Neuronal stem cell (in vitro differentiated cells): ENCODE measurements at regions not wholly inside any gene's neighbourhood (a gene's known extent, or its start where the extent isn't known, plus 50 kb on each side); places are given as distances from the start of the nearest gene placed in this dataset.
A peak's percentile ranks its signal among the peaks of the same experiment; 100 is the strongest.

Experiments
- DNase-seq: peaks from one replicate; pipeline ENCODE4 v3.0.0-alpha.2; 2013; ENCODE audit warnings: low spot score
- H2AFZ ChIP-seq: one replicate; pipeline ENCODE4 v1.6.1; 2013; ENCODE audit warnings: mild to moderate bottlenecking, low read length, inconsistent platforms
- H2AK5ac ChIP-seq: 2 replicates; pipeline ENCODE4 v1.6.1; 2013; ENCODE audit warnings: low read depth, mild to moderate bottlenecking, inconsistent platforms, low read length, moderate library complexity, mixed read lengths
- H2BK120ac ChIP-seq: 2 replicates; pipeline ENCODE4 v1.6.1; 2013; ENCODE audit warnings: low read depth, mild to moderate bottlenecking, inconsistent platforms, low read length, moderate library complexity, mixed read lengths
- H2BK12ac ChIP-seq: one replicate; pipeline ENCODE4 v1.6.1; 2013; ENCODE audit warnings: low read length, inconsistent platforms
- H2BK15ac ChIP-seq: 2 replicates; pipeline ENCODE4 v1.6.1; 2013; ENCODE audit warnings: mild to moderate bottlenecking, low read length, inconsistent platforms, mixed read lengths
- H2BK5ac ChIP-seq: one replicate; pipeline ENCODE4 v1.6.1; 2013; ENCODE audit warnings: inconsistent platforms, mild to moderate bottlenecking, low read length, moderate library complexity
- H3K14ac ChIP-seq: one replicate; pipeline ENCODE4 v1.6.1; 2013; ENCODE audit warnings: low read length, inconsistent platforms
- H3K18ac ChIP-seq: 2 replicates; pipeline ENCODE4 v1.6.1; 2013; ENCODE audit warnings: low read length, inconsistent platforms
- H3K23ac ChIP-seq: 2 replicates; pipeline ENCODE4 v1.6.1; 2013; ENCODE audit warnings: low read depth, mild to moderate bottlenecking, mixed read lengths, low read length, inconsistent platforms; ENCODE audit not compliant: poor library complexity
- H3K27ac ChIP-seq: replicated peaks from 3 replicates; pipeline ENCODE4 v1.5.1; 2013; ENCODE audit warnings: low read length, inconsistent platforms
- H3K27me3 ChIP-seq, 3 experiments: 2 replicates each; pipeline ENCODE4 v1.6.1; 2013; ENCODE audit warnings: low read length in 3 of 3, mild to moderate bottlenecking in 2 of 3, inconsistent platforms in 1 of 3, low read depth in 1 of 3, mixed read lengths in 1 of 3, moderate library complexity in 1 of 3; ENCODE audit not compliant: control insufficient read depth in 3 of 3, insufficient read depth in 3 of 3
- H3K36me3 ChIP-seq, 2 donors: replicated peaks in 1 of 2; 2 replicates each; pipeline ENCODE4 v1.6.1; 2013; ENCODE audit warnings: low read length in 2 of 2; ENCODE audit not compliant: control insufficient read depth in 2 of 2, insufficient read depth in 2 of 2
- H3K4ac ChIP-seq: 2 replicates; pipeline ENCODE4 v1.6.1; 2013; ENCODE audit warnings: inconsistent platforms, mild to moderate bottlenecking, low read length, moderate library complexity
- H3K4me1 ChIP-seq, 2 donors: 1 replicate in 1 of 2; 2 replicates in 1 of 2; pipeline ENCODE4 v1.6.1; 2013; ENCODE audit warnings: low read length in 2 of 2, low read depth in 1 of 2; ENCODE audit not compliant: control insufficient read depth in 2 of 2, insufficient read depth in 1 of 2
- H3K4me2 ChIP-seq: one replicate; pipeline ENCODE4 v1.6.1; 2013; ENCODE audit warnings: mild to moderate bottlenecking, low read length, inconsistent platforms; ENCODE audit not compliant: insufficient read depth, poor library complexity, severe bottlenecking
- H3K4me3 ChIP-seq, 2 donors: 2 replicates each; pipeline ENCODE4 v1.5.1; 2013; ENCODE audit warnings: low read length in 2 of 2, mild to moderate bottlenecking in 2 of 2, inconsistent platforms in 1 of 2, moderate library complexity in 1 of 2
- H3K79me1 ChIP-seq: one replicate; pipeline ENCODE4 v1.6.1; 2013; ENCODE audit warnings: low read depth, mild to moderate bottlenecking, inconsistent platforms, low read length, moderate library complexity
- H3K9ac ChIP-seq: one replicate; pipeline ENCODE4 v1.6.1; 2013; ENCODE audit warnings: mild to moderate bottlenecking, low read depth, low read length, inconsistent platforms; ENCODE audit not compliant: poor library complexity
- H3K9me3 ChIP-seq, 2 donors: replicated peaks in 1 of 2; 2 replicates each; pipeline versions ENCODE3 to v1.6.1; 2013; ENCODE audit warnings: low read length in 2 of 2, mild to moderate bottlenecking in 2 of 2, inconsistent platforms in 1 of 2, low read depth in 1 of 2, mixed read lengths in 1 of 2, moderate library complexity in 1 of 2; ENCODE audit not compliant: control insufficient read depth in 2 of 2, insufficient read depth in 1 of 2
- H4K8ac ChIP-seq: one replicate; pipeline ENCODE4 v1.6.1; 2013; ENCODE audit warnings: low read depth, mild to moderate bottlenecking, inconsistent platforms, low read length, moderate library complexity
- H4K91ac ChIP-seq: one replicate; pipeline ENCODE4 v1.6.1; 2013; ENCODE audit warnings: low read length, low read depth, mild to moderate bottlenecking, inconsistent platforms; ENCODE audit not compliant: poor library complexity
- WGBS, 2 donors: extraction: QIAGEN DNeasy Blood & Tissue Kit; methylation state at CpG; one replicate each; pipeline ENCODE4 v1.1.7; 2013; ENCODE audit warnings: missing lambda C conversion rate in 2 of 2, mixed read lengths in 1 of 2; ENCODE audit not compliant: insufficient read length in 2 of 2, insufficient replicate concordance in 1 of 2; ENCODE audit errors: extremely low coverage in 2 of 2; 5-methylcytosine and 5-hydroxymethylcytosine counted together

DNA sequence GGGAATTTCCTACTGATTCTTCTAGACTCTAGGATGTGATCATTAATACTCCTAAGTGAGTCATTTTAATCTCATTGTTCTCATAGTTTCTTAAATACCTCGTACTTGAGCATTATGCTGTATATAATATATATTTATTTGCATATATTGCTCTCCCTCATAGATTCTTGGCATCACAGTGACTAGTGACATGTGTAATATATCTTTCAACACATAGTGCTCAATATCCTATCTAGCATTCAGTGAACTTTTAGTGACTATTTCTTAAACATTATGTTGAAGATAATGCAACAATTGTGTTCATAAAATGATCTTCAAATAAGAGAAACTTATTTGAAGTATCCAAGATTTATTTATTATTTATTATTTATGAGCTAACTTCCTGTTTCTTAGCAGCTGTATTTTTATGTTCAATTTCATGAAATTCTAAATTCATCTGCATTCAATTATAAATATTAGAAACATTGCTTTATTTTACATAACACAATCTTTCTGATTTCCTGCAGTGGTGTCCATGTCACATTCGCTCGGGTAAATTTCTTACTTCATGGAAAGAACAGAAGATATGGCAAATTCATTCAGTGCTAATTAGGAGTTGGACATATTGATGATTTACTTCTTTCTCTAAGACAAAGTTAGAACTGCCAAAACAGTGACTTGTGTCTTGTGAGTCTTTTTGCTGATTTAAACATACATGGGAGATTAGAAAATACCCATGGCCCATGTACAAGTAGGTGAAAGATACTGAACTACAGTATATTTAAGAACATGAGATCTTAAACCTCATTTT, 1095.5 kb upstream of the IGFBP7 start:
- Histone ChIP-seq H3K9ac (no peak overlapping the region), H2AK5ac (no peak overlapping the region), H2AFZ (no peak overlapping the region), H3K79me1 (no peaks in the 10 kb centered on the region), H3K36me3 (no peaks in the 10 kb centered on the region), H4K91ac (no peak overlapping the region), H2BK12ac (no peak overlapping the region), H3K4me3 (no peak overlapping the region), H3K4me1 (no peaks in the 10 kb centered on the region), H3K14ac (no peak overlapping the region), H3K27me3 (no peaks in the 10 kb centered on the region), H3K27ac (no peak overlapping the region), H3K4ac (no peak overlapping the region), H3K18ac (no peak overlapping the region), H3K23ac (no peak overlapping the region), H3K9me3 (no peaks in the 10 kb centered on the region), H2BK120ac (no peak overlapping the region), H4K8ac (no peak overlapping the region), H3K4me2 (no peak overlapping the region), H2BK5ac (no peak overlapping the region), H2BK15ac (no peak overlapping the region)
- no CpG with 5 or more reads among the region's 3 CpGs for WGBS, 2 donors
- no peak for DNase-seq

DNA sequence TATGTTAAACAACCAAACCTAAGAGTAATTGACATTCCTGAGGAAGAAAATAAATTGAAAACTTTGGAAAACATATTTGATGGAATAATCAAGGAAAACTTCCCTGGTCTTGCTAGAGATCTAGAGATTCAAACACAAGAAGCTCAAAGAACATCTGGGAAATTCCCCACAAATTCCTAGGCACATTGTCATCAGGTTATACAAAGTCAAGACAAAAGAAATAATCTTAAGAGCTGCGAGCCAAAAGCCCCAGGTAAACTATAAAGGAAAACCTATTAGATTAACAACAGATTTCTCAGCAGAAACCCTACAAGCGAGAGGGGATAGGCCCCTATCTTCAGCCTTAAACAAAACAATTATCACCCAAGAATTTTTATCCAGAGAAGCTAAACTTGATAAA, 1082.0 kb upstream of the IGFBP7 start:
- H3K14ac ChIP-seq = no peak overlapping the region
- no CpG with 5 or more reads among the region's 2 CpGs for WGBS, 2 donors
- no peak overlapping the region for H3K9ac ChIP-seq
- H4K91ac ChIP-seq = no peak overlapping the region
- no peaks in the 10 kb centered on the region for H3K4me1 ChIP-seq
- no peak overlapping the region for H3K23ac ChIP-seq
- H3K4me3 ChIP-seq = no peak overlapping the region
- H3K27me3 ChIP-seq = no peaks in the 10 kb centered on the region
- no peak for DNase-seq
- peaks cover 0 to 4% of the 10 kb centered on the region in 2 donors for H3K9me3 ChIP-seq
- H2BK12ac ChIP-seq = no peak overlapping the region
- H3K27ac ChIP-seq = no peak overlapping the region
- H3K4ac ChIP-seq = no peak overlapping the region
- H3K36me3 ChIP-seq = no peaks in the 10 kb centered on the region
- no peak overlapping the region for H2BK5ac ChIP-seq
- no peak overlapping the region for H2AFZ ChIP-seq
- H2BK15ac ChIP-seq = no peak overlapping the region
- no peak overlapping the region for H2BK120ac ChIP-seq
- no peaks in the 10 kb centered on the region for H3K79me1 ChIP-seq
- no peak overlapping the region for H4K8ac ChIP-seq
- no peak overlapping the region for H2AK5ac ChIP-seq
- H3K4me2 ChIP-seq = no peak overlapping the region
- H3K18ac ChIP-seq = no peak overlapping the region

DNA sequence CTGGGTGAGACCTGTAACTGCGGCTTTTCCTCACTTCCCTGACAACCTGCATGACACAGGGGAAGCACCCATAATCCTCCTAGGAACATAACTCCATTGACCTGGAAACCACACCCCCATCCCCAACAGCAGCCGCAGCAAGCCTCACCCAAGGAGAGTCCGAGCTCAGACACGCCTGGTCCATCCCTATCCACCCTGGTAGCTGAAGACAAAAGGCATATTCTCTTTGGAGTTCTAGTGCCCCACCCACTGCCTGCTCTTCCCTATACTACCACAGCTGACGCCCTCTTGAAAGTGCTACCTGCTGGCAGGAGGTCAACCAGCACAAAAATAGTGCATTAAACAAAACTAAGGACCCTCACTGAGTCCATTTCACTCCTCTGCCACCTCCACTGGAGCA, 1080.9 kb upstream of the IGFBP7 start:
- no peak overlapping the region for H2BK5ac ChIP-seq
- H3K18ac ChIP-seq = no peak overlapping the region
- H2BK12ac ChIP-seq = no peak overlapping the region
- H3K36me3 ChIP-seq = no peaks in the 10 kb centered on the region
- H2AFZ ChIP-seq = no peak overlapping the region
- H4K8ac ChIP-seq = no peak overlapping the region
- H3K23ac ChIP-seq = no peak overlapping the region
- DNase-seq = no peak
- no peak overlapping the region for H2AK5ac ChIP-seq
- no peak overlapping the region for H3K9ac ChIP-seq
- no peak overlapping the region for H3K4ac ChIP-seq
- no peak overlapping the region for H3K4me3 ChIP-seq
- peaks cover 0 to 4% of the 10 kb centered on the region in 2 donors for H3K9me3 ChIP-seq
- peak overlapping the region; percentile 89 for H3K14ac ChIP-seq
- H3K4me2 ChIP-seq = no peak overlapping the region
- WGBS, 2 donors = no CpG with 5 or more reads among the region's 5 CpGs
- no peaks in the 10 kb centered on the region for H3K79me1 ChIP-seq
- H3K27ac ChIP-seq = no peak overlapping the region
- H2BK15ac ChIP-seq = no peak overlapping the region
- H3K4me1 ChIP-seq = no peaks in the 10 kb centered on the region
- H4K91ac ChIP-seq = no peak overlapping the region
- H2BK120ac ChIP-seq = no peak overlapping the region
- H3K27me3 ChIP-seq = no peaks in the 10 kb centered on the region

DNA sequence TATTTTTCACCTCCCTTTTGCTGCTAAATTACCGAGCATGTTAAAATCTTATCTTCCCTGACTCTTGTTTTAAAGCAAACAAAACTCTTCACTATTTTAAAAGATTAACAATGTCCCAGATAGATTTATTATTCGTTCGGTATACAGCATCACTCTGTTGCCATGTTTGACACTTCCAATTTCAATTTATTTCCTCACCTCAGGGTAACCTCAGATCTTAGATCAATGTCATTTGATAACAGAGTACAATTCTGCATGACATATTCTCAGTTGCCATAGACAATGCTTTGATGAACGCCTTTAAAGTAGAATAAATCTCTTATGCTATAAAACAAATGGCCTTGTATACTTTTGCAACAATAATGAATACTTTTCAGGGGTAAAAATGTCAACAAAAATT, 1078.1 kb upstream of the IGFBP7 start:
- Histone ChIP-seq H3K36me3 (no peaks in the 10 kb centered on the region), H3K4me2 (no peak overlapping the region), H3K79me1 (no peaks in the 10 kb centered on the region), H2BK12ac (no peak overlapping the region), H3K14ac (no peak overlapping the region), H4K91ac (no peak overlapping the region), H3K4me3 (no peak overlapping the region), H3K27ac (no peak overlapping the region), H4K8ac (no peak overlapping the region), H2BK5ac (no peak overlapping the region), H2AFZ (no peak overlapping the region), H2BK15ac (no peak overlapping the region), H2AK5ac (no peak overlapping the region), H3K4ac (no peak overlapping the region), H3K18ac (no peak overlapping the region), H2BK120ac (no peak overlapping the region), H3K23ac (no peak overlapping the region), H3K4me1 (no peaks in the 10 kb centered on the region), H3K9ac (no peak overlapping the region), H3K27me3 (no peaks in the 10 kb centered on the region), H3K9me3 (peaks cover 0 to 4% of the 10 kb centered on the region in 2 donors)
- DNase-seq = no peak
- WGBS, 2 donors = no CpG with 5 or more reads among the region's 4 CpGs
